Activated CD4-positive, CD25-positive, alpha-beta regulatory T cell treated with anti-CD3 and anti-CD28 coated beads, Interleukin-2, amount 50 U/mL, for 16 hours (primary cell): ENCODE measurements at regions not wholly inside any gene's neighbourhood (a gene's known extent, or its start where the extent isn't known, plus 50 kb on each side); places are given as distances from the start of the nearest gene placed in this dataset.
"Not testable (repeated sequence)": the region's sequence is repeated elsewhere in the genome, so short reads cannot be mapped to it uniquely, and the experiment has no call there.

Experiments
- DNase-seq: peaks from one replicate; pipeline ENCODE4 v3.0.0-alpha.2; 2020; ENCODE audit warnings: low read depth, low spot score

DNA sequence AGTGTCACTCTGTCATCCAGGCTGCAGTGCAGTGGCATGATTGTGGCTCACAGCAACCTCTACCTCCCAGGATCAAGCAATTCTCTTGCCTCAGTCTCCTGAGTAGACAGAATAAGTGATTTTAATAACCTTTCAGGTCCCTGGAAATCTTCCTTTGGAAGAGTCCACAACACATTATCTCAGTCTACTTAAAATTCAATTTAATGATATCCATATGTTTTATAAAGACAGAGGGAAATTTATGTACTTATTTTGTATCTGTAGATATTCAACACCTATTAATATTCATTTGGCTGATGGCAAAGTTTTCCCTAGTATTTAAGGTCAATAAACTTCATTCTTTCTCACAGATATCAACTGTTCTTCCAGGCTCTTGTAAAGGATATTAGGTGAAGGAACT, 881.4 kb upstream of the GJE1 start:
- DNase-seq = no peak

DNA sequence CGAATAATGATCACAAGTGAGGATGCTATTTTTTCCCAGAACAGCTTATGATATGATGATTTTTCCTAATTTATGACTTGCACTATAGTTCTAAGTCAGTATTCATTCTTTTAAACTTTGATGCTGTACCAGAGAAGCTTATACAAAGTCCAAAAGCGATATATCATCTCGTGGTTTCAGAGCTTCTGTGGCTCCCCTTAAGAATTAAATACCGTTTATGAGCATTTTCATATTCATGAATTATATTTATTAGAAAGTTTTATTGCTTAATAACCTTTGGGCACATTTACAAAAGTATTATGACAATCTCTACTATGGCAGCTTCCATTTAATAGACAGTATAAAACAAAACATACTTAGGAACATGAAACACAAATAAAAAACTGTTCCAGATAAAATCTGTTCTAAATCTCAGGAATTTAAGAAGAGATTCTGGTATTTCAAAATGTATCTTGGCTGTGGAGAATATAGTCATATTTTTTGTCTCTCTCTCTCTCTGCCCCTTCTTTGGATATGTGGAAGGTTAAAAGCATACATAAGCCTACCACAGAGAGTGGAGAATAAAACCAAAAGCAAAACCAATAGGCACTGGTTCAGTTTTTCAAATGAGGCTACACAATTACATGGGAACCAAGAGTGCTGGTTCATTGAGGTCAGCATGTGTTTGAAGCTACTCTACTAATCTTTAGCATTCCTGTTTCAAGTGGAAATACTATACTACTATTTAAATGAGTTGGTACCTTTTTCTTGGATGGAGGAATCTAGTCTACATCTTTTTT, 884.5 kb upstream of the GJE1 start:
- DNase-seq = no peak

DNA sequence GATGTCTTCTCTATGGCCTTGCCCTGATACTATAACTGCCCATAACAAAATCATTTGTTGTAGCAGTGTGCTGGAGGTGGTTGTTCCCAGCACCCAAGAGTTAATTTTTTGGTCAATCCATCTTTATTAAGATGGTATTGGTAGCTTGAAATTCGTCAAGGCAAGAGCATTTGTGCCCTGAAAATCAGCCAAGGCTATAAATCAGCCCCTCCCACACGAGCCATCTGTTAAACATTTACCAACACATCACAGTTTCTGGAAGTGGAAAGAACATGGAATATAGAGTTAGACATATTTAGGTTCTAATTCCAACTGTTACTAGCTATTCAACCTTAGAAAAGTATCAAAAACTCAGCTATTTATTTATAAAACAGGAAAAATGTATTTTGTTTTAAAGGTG, 888.4 kb upstream of the GJE1 start:
- no peak for DNase-seq

- no peak for DNase-seq
Measured at GRCh38 chr6:141242957-141243356, 889.8 kb upstream of the GJE1 start.

- DNase-seq = no peak
Measured at GRCh38 chr6:141229296-141229695, 903.4 kb upstream of the GJE1 start.

- DNase-seq = no peak
Measured at GRCh38 chr6:141218583-141218982, 914.1 kb upstream of the GJE1 start.

- no peak for DNase-seq
Measured at GRCh38 chr6:141216726-141217125, 916.0 kb upstream of the GJE1 start.

- no peak for DNase-seq
Measured at GRCh38 chr6:141212296-141212695, 920.4 kb upstream of the GJE1 start.

GRCh38 chr6:141211845-141212244, 920.9 kb upstream of the GJE1 start:
- DNase-seq = no peak

- DNase-seq = no peak
Measured at GRCh38 chr6:141210901-141211300, 921.8 kb upstream of the GJE1 start.

DNA sequence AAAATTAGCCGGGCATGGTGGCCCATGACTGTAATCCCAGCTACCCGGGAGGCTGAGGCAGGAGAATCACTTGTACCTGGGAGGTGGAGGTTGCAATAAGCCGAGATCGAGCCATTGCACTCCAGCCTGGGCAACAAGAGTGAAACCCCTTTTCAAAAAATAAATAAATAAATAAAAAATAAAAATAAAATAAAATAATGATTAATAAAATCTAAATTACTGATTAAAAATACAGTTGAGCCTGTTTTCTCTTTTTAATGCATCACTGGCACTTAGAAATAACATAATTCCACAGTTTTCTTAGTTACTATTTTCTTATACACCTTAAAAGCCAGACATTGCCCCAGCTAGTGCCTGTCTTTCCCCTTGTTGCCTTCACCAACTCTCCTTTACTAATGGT, 922.8 kb upstream of the GJE1 start:
- DNase-seq = no peak

- DNase-seq = no peak
Measured at GRCh38 chr6:141208101-141208500, 924.6 kb upstream of the GJE1 start.

DNA sequence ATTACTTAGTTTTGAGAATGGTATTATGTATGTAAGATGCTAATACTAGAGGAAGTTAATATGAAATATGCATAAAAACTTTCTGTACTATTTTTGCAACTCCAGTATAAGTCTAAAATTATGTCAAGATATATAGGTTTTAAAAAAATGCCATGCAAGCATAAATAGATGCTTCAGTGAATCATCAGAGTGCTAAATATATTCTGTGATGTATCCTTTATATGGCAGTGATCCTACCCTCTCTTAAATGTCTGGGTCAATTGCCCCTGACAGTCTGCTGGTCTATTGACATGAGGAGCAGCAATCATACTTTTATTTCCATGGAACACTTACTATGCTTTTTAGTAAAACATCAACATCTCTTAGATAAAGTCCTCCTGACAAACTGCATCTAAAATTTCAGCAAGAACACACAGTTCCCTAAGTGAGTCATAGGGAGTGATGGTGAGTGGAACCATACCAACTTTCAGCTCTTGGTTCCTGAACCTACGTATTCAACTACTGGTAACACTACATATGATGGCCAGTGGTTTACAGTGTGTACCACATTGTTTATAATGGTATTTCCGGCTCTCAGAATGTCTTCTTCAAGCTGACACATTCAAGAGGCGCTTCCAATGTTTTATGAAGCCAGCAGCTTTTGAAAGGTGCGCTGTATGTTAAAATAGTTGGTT, 928.7 kb upstream of the GJE1 start:
- DNase-seq = no peak

DNA sequence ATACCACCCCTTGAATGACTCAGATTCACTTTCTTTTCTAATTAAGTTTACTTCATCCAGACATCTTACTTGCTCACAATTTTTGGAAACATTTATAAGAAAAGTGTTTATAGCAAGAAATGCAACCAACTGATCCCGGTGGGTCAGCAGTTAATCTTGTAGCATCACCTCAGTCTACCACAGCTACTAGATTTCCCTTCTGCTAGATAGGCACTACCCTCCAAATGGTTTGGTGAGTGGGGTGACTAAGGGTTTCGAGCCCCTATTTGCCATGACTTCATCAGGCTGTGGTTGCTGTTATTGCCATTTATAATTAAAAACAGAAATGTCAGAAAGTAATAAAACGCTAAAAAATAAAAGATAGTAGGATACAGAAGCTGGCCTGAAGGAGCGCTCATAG, 930.1 kb upstream of the GJE1 start:
- DNase-seq = no peak

DNA sequence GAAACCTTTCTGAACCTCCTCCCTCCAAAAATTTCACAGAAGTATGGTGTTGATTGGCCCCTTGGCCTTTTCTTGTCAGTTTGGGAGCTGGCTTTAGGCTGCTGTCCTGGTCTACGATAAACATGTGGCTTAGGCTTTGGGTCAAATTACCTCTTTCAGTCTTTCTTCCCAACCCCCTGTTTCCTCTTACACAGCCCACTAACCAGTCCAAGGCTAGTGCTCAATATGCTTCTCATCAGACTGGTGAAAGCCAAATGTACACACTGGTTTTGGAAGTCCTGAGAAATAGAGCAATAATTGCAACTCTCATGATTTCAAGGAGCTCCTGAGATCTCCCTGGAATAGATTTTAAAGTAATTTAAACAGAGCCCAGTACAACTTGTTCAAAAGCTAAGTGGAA, 933.7 kb upstream of the GJE1 start:
- DNase-seq = no peak

- no peak for DNase-seq
Measured at GRCh38 chr6:141195251-141195832, 937.4 kb upstream of the GJE1 start.

- no peak for DNase-seq
Measured at GRCh38 chr6:141183368-141183767, 949.4 kb upstream of the GJE1 start.

- DNase-seq = not testable (repeated sequence)
Measured at GRCh38 chr6:141175458-141175857, 957.3 kb upstream of the GJE1 start.

GRCh38 chr6:141174932-141175331, 957.8 kb upstream of the GJE1 start:
- DNase-seq = no peak

DNA sequence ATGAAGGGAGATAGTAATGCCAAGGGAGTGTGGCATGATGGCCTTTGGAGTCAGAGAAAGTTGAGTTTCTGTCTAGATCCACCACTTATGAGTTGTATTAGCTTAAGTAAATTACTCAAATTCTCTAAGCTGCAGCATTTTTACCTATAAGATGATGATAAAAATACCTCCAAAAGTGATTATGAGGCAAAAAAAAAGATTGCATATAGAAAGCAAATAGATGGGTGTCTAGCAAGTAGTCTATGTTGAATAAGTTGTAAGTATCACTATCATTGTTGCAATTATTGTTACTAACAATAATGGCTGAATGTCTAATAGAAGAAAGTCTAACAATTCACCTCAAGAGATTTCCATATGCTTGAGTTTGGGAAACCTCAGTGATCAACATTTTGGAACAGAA, 959.2 kb upstream of the GJE1 start:
- no peak for DNase-seq

DNA sequence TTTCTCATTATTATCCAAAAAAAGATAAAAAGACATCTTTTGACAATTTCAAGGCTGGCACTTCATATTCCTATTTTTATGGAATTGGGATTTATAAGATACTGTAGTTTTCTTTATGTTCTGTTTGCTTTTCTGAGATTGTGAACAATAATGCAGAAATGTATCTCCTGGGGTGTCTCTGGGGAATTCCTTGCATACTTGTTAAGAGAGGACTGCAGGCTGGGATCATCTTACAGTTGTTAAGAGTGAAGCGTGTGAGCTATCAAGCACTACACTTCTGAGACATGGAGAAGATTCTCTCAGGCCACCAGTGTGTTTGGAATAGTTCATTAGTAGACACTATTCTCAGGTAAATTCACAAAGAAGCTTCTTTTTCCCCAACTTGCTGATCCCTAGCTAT, 963.3 kb upstream of the GJE1 start:
- no peak for DNase-seq

GRCh38 chr6:141167945-141168344, 964.8 kb upstream of the GJE1 start:
- no peak for DNase-seq
